ENCODE measurements at regions not wholly inside any gene's neighbourhood (a gene's known extent, or its start where the extent isn't known, plus 50 kb on each side); places are given as distances from the start of the nearest gene placed in this dataset.
"Not testable (repeated sequence)": the region's sequence is repeated elsewhere in the genome, so short reads cannot be mapped to it uniquely, and the experiment has no call there.

DNA sequence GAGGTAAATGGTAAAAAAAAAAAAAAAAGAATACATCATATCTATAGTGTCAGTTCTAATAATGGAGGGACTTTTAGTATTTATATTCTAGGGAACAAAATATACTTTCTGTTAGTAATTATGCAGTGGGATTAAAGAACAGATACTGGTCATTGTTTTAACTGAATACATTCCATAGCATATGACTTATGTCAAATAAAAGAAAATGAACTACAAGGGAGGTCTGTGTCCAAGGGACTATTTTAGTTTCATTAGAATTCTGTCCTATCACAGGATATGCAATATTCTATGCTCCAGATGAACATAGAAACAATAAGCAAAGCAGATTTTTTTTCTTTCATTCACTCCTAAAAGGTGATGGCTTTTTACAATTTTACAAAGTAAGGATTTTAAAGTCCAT, 154.2 kb upstream of the ZEB2 start:
- DNase-seq, result no peak

DNA sequence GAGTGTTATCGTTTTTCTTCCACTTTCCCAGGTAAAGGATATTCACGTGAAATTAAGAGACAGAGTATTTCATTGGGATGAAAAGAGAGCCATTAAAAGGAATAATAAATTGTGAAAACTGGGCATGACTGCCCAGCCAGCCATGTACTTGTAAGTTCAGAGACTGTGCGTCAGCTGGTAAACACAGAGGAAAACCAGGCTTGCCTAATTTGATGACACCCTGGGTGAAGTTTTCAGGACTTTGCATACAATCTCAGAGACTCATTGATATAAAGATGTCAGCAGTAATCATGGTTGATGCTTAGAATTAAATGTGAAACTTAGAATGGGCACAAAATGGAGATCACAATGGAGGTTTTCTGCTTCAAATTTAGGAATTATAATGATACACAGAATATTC, 153.5 kb upstream of the ZEB2 start:
- DNase-seq, result no peak

DNA sequence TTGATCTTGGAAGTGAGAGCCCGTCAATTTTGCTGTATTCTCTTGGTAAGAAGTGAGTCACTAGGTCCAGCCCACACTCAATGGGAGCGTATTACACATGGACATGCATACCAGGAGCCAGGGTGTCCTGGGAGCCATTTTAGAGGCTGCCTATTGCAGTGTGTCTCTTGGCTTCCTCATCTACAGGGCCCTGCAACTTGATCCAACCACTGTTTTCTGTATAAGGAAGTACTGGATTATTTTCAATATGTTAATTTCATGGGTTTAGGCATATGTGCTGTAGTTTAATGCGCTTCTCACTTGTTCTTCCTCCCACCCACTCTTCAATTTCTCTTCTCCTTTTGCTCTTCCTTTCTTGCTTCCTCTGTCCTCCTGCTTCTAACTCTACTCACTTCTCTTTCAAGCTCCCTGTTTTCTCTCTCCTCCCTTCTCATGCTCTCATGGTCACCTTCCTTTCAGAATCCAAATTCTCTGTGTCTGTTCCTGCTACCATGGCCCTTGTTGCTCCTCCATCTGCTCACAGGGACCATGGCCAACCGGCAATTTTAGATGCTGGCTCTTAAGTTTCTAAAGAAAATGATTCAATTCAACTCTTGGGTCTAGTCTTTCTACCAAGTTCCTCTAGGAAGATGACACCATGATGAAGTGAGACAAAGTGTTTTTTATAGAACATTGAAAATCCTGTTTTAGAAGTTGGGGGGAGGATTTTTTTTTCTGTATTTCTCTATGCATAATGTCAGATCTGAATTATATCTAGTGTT, 152.0 kb upstream of the ZEB2 start:
- DNase-seq, result peak; percentile 22

DNA sequence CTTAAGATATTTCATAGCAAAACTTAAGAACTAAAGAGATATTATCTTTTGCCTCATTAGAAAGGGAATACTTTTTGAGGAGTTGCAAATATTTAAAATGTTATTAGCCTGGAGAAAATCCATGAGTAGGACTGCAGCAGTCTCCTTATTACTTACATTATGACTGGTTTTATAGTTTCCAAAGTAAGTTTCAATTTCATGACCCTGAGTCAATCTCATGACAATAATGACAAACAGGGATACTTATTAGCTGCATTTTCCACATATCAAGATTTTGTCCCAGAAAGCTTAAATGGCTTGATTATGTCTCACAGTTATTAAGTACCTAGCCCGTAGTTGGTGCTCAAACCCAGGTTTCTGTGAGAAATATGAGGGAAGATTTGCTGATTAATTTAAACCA, 150.8 kb upstream of the ZEB2 start:
- DNase-seq, result no peak

DNA sequence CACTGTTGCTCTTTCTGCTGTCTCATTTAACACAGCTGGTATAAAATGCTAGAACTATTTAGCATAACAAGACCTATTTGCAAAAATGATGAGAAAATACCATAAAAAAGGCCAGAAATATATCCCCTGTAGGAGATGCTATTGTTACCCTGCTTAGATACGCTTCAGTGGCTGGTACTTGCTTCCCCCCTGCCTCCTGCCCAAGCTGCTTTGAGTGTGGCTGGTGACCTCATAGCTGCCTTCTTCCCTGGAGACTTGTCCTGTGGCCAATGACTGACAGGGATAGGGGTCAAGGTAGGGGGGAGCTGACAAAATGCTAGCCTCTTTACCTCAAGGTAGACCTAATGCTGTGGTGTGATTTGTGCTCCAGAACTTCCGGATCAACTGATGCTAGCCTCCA, 150.2 kb upstream of the ZEB2 start:
- DNase-seq, result no peak

DNA sequence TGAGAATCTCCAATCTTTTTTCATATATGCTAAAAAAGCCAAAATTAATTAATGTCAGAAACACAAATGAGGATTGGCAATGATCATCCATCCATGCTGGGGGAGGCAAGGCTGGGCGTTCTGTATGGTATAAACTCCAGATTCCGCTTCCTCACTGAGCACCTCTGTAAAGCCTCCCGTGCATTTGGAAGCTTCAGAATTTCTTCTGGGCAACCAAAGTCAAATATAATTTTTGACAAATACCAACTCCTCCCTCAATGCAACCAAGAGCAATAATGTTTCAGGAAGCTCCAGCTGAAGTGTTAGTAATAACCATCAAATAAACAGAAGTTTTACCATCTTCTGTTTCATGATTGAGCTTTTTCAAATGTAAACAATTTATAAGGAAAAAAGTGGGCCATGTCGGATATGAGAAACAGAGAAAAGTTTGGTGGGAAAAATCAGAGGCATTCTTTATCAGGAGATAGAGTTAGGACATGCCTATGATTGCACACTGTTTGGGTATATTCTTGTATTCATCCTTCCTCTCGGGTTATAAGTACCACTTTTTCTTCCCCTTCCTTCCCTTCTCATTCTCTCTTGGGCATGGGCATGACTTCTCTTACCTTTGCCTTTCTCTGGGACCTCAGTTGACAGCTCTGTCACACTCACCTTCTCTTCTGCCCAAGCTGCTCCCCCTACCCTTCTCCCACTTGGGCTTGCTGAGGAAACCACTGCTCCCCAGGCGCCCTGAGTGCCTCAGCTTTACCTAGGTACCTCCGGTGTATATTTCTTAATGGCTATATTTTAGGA, 149.5 kb upstream of the ZEB2 start:
- no peak for DNase-seq

DNA sequence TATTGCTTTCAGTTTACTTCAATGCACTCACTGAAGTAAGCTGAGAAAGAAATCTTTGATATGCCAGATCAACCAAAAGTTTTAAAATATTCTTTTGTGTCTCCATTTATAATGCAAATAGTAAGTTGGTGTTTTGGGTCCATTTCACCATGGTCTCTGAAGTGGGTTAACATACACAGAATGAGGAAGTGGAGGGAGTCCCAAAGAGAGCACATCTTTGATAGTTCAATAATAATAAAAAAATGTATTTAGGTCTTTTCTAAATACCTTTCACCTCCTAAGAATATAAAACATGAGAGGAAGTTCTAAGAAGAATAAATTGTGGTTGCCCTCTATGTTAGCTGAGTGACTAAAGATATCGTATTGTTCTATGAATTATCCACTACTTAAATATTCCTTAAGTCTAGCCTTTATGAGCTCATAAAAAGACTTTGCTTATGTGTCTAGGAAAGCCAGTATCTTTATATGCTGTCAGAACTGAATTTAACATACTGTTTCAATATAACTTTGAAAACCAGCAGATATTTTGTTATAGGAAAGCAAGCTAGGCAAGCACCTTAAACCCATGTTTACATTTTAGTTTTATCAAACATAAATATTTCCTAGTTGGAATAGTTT, 148.7 kb upstream of the ZEB2 start:
- DNase-seq, result no peak

DNA sequence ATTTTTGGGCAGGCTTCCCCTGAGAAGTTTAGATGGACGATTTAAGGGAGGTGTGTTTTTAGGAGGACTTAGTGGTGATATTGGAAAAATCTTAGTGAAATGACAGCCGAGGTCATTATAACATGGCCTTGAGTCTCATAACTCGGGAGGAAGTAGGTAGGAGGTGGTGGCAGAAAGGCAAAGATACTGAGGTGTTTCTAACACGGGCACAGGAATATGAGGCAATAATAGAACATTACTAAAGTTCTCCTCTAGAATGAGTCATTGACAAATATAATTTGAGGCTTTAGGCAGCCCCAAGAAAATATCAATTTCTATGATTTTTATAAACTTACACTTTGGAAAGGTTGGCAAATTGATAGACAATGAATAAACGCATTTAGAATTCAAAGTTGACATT, 146.1 kb upstream of the ZEB2 start:
- DNase-seq, result no peak

DNA sequence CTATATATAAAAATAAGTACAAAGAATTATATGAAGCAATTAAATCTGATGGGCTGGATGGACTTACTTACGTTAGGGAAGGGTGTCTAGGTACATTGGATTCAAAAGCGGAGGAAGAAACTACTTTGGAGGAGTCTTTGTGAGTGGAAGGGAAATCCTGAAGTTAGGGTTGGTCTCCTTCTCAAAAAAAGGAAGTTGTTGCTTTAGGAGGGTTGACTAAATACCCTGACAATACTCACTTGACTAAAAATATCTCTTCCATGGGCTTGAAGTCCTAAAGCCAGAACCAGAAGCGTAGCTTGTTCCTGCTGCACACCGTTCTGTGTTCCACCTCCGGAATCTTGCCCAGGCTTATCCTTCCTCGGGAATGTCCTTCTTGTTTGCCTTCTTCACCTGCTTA, 143.3 kb upstream of the ZEB2 start:
- no peak for DNase-seq

DNA sequence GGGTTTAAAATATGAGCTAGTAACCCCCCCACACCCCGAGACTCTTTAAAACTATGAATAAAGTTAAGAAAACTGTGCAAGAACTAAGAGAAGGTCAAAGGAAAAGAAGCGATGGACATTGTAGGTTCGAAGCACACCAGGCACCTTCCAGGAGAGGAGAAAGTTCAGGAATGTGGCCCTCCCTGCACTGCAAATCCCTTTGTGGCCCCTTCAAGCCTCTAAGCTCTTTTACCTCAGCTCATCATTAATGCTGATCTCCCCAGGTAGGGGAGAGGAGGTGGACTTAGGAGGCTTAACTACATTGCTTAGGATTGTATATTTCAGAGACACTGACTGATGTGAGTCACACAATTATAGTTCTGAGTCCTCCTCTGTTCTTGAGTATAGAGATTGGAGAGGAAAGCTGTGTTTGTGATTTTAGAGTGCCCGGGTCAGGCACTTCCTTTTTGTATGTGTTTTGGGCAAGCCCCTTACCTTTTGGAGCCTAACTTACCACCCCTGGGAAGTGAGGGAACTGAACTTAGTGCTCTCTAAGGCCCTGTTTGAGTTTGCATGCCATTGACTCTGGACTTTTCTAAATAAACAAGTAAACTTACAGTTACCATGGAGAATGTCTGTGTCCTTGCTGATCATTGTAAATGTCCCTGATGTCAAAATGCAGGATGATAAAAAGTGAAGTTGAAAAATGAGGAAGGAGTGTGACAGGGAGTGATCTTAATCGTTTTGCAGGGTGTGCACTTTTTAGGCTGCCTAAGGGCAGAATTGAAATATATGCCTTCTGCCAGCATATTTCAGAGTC, 140.8 kb upstream of the ZEB2 start:
- peak; percentile 27 for DNase-seq

DNA sequence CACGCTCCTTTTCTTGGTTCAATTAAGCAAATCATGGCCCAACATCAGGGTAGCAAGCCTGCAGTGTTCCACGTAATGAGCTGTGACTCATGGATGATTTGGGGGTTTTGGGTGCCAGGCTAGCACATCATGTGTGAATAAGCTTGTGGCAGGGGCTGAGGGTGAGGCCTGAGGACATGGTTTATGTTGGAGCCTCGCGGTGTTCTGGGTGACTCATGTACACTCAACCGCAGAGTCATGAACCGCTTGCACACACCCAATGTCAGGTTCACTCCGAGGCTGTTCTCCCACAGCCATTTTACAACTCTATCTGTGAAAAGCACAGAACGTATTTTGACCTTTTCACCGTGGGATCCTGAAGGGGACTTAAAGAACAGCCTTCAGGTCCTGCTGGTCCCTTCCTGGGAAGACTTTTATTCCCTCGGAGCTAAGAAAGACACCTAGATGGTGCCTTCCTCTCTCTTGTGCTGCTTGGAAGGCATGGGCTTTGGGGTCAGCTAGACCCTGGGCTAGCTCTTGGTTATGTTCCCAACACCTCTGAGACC, 139.9 kb upstream of the ZEB2 start:
- DNase-seq, result peak; percentile 94

DNA sequence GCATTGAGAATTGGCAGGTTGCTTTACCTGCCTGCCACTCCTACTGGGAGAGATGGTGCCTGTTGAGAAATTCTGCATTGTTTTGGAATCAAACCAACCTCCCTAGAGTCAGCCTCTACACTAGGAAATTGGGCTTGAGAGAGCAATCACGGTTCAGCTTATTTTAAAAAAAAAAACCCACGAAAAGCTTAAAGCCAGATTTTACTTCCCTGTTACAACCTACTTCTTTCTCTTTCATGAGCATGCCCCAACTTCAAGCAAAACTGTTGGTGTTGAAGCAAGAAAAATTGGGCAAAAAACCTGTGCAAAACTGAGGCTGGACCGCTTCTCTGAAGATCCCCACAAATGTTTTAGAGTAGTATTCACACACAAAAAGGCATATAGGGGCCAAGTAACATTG, 134.6 kb upstream of the ZEB2 start:
- no peak for DNase-seq

DNA sequence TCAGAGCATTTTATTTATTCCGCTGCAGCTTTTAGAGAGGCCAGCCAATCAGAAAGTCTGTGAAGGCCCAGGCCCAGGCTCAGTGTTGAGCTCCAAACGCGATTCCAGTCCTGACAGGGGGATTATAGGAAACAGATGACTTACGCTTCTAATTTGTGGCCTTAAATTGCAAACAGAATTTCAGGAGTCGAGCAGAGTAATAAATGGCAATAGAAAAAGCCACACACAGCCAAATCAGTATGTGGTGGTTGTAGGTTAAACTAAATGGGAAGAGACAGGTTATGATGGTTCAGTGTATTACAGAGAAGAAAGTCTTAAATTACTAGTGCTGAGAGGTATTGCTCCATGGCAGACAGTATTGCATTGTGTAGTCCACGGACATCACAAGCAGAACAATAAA, 131.0 kb upstream of the ZEB2 start:
- DNase-seq, result no peak

DNA sequence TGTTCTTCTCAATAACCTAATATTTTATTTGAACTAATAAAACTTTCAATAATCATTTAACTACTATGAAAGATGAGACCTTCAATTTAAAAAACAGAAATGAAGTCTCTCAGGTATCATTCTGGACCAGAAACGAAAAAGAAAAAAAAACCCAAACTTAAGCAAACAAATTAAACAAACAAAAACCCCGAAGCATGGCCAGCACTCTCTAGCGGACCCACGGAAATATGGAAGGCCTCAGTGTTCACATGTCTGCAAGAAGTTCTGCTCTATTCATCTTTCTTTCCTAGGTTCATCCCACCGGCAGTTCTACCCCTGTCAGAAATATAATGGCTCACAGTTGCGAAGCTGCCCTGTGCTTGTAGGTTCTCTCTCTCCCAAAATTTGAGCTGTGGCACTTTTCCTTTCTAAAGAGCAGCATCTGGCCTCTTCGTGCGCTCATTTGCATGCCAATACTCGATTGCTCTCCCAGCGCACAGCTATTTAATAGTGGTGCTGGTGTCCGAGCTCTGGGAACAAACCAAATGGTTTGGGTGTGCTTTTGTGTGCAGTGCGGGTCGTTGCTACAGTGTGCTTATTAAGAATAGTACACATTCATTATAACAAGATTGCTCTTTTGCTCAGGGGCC, 129.0 kb upstream of the ZEB2 start:
- no peak for DNase-seq

DNA sequence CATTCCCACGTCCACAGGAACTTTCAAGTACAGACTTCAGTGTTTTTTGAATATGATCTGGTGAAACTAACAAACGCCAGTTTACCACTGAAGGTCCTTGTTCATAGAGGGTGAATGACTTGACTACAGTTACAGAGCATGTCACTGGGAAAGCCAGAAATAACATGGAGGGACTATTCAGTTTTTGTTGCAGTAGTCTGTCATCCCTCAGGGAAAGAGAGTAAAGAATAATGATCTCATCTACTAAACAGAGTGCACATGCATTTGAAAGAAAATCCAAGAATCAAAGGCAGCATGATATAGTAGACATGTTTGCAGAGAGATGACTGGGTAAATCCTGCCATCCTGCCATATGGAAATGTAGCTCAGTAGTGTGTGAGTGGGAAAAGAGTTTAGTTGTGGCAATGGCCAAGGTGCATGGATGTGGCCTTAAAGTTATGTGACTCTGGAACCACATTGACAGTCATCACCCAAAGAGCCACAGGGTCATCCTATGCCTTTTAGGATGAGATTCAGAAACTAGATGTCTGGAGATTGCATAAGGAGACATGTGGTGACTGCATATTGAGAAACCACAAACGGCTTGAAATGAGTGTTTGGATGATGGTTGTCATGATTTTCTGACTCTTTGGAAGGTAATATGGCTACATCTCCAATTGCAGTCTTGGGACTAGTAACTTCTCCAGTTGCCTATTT, 125.3 kb upstream of the ZEB2 start:
- DNase-seq, result no peak

DNA sequence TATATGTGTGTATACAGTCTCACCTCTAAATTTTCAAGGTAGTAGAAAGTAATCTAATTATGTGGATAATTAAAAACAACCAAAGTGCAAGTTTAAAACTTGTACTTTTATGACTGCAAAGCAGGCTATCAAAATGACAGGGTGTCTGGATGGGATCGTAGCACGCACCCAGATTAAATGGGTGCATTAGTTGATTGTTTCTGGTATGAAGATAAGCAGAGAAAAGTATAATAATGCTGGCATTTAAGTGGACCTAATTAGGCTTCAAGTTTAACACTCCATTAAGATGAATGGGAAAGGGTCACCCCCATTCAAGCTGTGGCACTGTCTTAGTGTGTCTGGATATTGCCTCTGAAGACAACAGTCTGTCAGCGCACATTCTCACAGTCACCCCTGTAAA, 124.6 kb upstream of the ZEB2 start:
- no peak for DNase-seq

DNA sequence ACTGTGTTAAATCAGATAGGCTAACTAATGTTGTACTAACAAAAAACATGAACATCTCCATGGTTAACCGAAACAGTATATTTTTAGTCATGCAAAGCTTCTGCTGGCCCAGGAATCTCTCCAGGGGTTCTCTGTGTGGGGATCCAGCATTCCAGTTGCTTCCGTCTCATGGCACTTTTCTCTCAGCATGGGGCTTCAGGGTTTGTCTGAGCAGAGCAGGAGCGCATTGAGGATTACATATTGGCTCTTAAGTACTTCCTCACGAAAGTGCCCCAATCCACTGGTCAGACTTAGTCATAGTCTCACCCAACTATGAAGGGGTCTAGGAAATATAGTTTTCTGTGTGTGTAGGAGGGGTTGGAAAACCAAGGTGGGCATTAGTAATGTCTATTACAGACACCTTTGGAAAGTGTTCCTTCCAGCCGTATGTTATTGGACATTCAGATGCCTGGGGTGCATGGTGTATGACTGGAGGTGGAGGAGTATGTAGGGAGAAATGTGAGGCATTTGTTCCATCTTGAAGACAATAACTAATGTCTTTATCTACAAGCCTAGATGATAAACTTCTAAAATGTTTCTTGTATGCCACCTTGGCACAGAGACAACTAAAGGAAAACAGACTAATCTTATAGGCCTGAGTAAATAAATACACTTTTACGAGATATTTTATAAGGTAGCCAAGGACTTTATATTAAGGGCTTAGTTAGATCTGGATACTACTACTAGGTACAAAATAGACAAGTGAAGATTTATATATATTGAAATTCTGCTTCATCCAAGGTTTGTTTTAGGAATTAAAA, 123.8 kb upstream of the ZEB2 start:
- peak; percentile 80 for DNase-seq

DNA sequence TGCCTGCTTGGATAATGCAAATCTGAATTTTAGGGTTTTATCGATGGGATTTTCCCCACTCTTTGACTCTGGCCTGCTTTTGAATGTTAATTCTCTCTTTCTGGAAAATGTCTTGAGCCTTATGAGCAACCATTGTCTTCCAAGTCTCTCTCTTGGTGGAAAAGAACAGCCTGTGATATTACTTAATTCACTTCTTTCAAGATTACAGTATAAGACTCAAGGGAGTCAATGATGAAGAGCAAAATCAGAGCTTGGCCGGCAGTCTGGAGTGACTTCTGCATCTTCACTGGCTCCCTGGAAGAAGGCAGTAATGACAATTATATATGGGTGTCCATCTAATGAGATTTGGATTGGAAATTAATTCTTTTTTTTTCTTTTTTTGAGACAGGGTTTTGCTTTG, 122.9 kb upstream of the ZEB2 start:
- DNase-seq, result no peak

DNA sequence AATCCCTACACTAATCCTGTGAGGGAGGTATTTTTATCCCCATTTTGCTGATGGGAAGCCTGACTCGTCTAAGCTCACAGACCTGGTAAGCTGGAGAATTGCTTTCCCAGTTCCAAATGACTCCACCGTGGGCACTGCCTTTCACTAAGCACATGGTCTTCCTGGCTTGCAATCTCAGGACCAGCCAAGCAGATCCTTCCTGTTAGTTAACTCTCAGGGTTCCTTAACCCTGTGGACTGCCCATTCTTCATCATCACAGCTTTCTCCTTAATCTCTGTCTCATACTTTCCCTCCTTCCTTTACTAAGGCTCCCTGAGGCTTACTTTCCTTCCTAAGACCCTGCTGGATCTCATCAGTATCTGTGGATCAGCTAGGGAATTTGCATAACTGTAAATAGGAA, 122.2 kb upstream of the ZEB2 start:
- no peak for DNase-seq

DNA sequence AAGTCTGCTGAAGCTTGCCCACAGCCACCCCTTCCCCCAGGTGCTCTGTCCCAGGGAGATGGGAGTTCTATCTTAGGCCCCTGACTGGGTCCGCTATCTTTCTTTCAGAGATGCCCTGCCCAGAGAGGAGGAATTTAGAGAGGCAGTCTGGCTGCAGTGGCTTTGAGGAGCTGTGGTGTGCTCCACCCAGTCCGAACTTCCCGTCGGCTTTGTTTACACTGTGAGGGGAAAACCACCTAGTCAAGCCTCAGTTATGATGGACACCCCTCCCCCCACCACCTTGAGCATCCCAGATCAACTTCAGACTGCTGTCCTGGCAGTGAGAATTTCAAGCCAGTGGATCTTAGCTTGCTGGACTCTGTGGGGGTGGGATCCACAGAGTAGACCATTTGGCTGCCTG, 118.3 kb upstream of the ZEB2 start:
- not testable (repeated sequence) for DNase-seq

DNA sequence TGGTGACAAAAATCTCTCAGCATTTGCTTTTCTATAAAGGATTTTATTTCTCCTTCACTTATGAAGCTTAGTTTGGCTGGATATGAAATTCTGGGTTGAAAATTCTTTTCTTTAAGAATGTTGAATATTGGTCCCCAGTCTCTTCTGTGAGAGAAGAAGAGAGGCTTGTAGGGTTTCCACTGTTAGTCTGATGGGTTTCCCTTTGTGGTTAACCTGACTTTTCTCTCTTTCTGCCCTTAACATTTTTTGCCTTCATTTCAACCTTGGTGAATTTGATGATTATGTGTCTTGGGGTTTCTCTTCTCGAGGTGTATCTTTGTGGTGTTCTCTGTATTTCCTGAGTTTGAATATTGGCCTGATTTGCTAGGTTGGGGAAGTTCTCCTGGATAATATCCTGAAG, 116.9 kb upstream of the ZEB2 start:
- DNase-seq, result not testable (repeated sequence)
